K562 (cell line): ENCODE measurements at regions not wholly inside any gene's neighbourhood (a gene's known extent, or its start where the extent isn't known, plus 50 kb on each side); places are given as distances from the start of the nearest gene placed in this dataset.
A peak's percentile ranks its signal among the peaks of the same experiment; 100 is the strongest.
"Not testable (repeated sequence)": the region's sequence is repeated elsewhere in the genome, so short reads cannot be mapped to it uniquely, and the experiment has no call there.

Experiments
- ATAC-seq: fragments of 200-7000 bp; cut with Tn5 transposase; 3 replicates; pipeline ENCODE4 v1.9.1; 2020; ENCODE audit warnings: moderate library complexity
- BruUV-seq: library from RNA; stranded (reverse); fragments of 400-500 nt; replicated peaks from 2 replicates; lab custom pipeline; 2021; lab: Mats Ljungman, UMichigan
- CTCF ChIA-PET: fragments of 300-600 bp; formaldehyde crosslinking; extraction: SDS; loops from one replicate; lab custom pipeline; 2021; ENCODE audit warnings: low intra/inter-chr PET ratio; lab: Yijun Ruan, JAX
- POLR2A ChIA-PET: fragments of 300-600, 350-650 bp; sonication (Branson Sonifier 250); formaldehyde crosslinking; extraction: SDS; loops from one replicate; lab custom pipeline; 2021; ENCODE audit warnings: antibody characterized with exemption, inconsistent platforms; lab: Yijun Ruan, JAX
- DNase-seq, 4 experiments: peaks; one replicate each; pipeline versions ENCODE4 v3.0.0 to v3.0.0-alpha.2; 2011 to 2018; ENCODE audit warnings: low spot score in 3 of 4, mixed read lengths in 3 of 4; ENCODE audit errors: extremely low read depth in 1 of 4
- FAIRE-seq: peaks from 2 replicates; lab custom pipeline; 2011; peaks lifted over from hg19 to GRCh38; lab: Jason Lieb, UNC
- H2AFZ ChIP-seq: 2 replicates; pipeline ENCODE4 v1.6.0; 2011; ENCODE audit warnings: low read depth, low read length, control low read depth, inconsistent platforms
- H3K27ac ChIP-seq: fragments of 200-600 bp; 3 replicates; pipeline ENCODE4 v1.8.0; 2011; ENCODE audit warnings: low read depth, mild to moderate bottlenecking, control low read depth, inconsistent platforms, low read length, moderate library complexity, mixed read lengths; ENCODE audit errors: extremely low read depth
- H3K27me3 ChIP-seq, 2 experiments: fragments of 300-600 bp in 1 of 2; 2 replicates in 1 of 2; 3 replicates in 1 of 2; pipeline versions ENCODE4 v1.6.0 to v1.8.0; 2011; ENCODE audit warnings: inconsistent platforms in 2 of 2, low read length in 2 of 2, mild to moderate bottlenecking in 1 of 2, mixed read lengths in 1 of 2, moderate library complexity in 1 of 2; ENCODE audit not compliant: control insufficient read depth in 2 of 2, insufficient read depth in 2 of 2
- H3K36me3 ChIP-seq: fragments of 300-600 bp; 3 replicates; pipeline ENCODE4 v1.8.0; 2011; ENCODE audit warnings: mild to moderate bottlenecking, low read length, inconsistent platforms; ENCODE audit not compliant: control insufficient read depth, insufficient read depth
- H3K4me1 ChIP-seq, 2 experiments: fragments of 200-600 bp in 1 of 2; replicated peaks in 1 of 2; 2 replicates in 1 of 2; 3 replicates in 1 of 2; pipeline versions ENCODE4 v1.5.1 to v1.8.0; 2011; ENCODE audit warnings: inconsistent platforms in 2 of 2, low read length in 2 of 2, mild to moderate bottlenecking in 1 of 2, mixed read lengths in 1 of 2, moderate library complexity in 1 of 2; ENCODE audit not compliant: control insufficient read depth in 2 of 2, insufficient read depth in 2 of 2
- H3K4me2 ChIP-seq: 2 replicates; pipeline ENCODE4 v1.6.1; 2011; ENCODE audit warnings: low read length, control low read depth, inconsistent platforms, mixed read lengths; ENCODE audit not compliant: insufficient read depth
- H3K4me3 ChIP-seq: fragments of 200-600 bp; sonication (generic), shearing (Covaris generic); 2 replicates; pipeline ENCODE4 v1.5.1; 2016; ENCODE audit warnings: control low read depth, inconsistent platforms
- H3K79me2 ChIP-seq: fragments of 200-600 bp; 3 replicates; pipeline ENCODE4 v1.8.0; 2011; ENCODE audit warnings: low read length, inconsistent platforms; ENCODE audit not compliant: control insufficient read depth, insufficient read depth
- H3K9ac ChIP-seq, 2 experiments: 2 replicates each; pipeline versions ENCODE4 v1.6.0 to v1.6.1; 2011; ENCODE audit warnings: low read depth in 2 of 2, low read length in 2 of 2, control low read depth in 1 of 2, inconsistent platforms in 1 of 2, mild to moderate bottlenecking in 1 of 2, mixed read lengths in 1 of 2; ENCODE audit not compliant: insufficient read depth in 1 of 2
- H3K9me1 ChIP-seq: one replicate; pipeline ENCODE4 v1.6.0; 2011; ENCODE audit warnings: inconsistent platforms, mild to moderate bottlenecking, low read length, moderate library complexity; ENCODE audit not compliant: control insufficient read depth, insufficient read depth
- H3K9me3 ChIP-seq: replicated peaks from 2 replicates; pipeline ENCODE4 v1.5.1; 2011; ENCODE audit warnings: low read depth, low read length, inconsistent platforms; ENCODE audit not compliant: control insufficient read depth, insufficient read depth
- H4K20me1 ChIP-seq: replicated peaks from 2 replicates; pipeline ENCODE4 v1.6.1; 2011; ENCODE audit warnings: low read length, inconsistent platforms, mixed read lengths; ENCODE audit not compliant: control insufficient read depth, insufficient read depth
- WGBS: fragments of 100-300 bp; shearing (Covaris generic); methylation state at CpG from one replicate; pipeline ENCODE4 v1.1.6; 2016; ENCODE audit warnings: low coverage, mixed read lengths; ENCODE audit not compliant: insufficient coverage; ENCODE audit errors: missing lambda C conversion rate; 5-methylcytosine and 5-hydroxymethylcytosine counted together
- in situ Hi-C: fragments of 300-500 bp; cut with MboI; formaldehyde crosslinking; loops from 4 replicates; pipeline ENCODE4 v1.15.0; 2018; ENCODE audit warnings: inconsistent platforms, mixed read lengths
- intact Hi-C: fragments of 100-400 bp; cut with micrococcal nuclease; formaldehyde crosslinking; loops from 2 replicates; pipeline ENCODE4 v1.14.2; 2022

DNA sequence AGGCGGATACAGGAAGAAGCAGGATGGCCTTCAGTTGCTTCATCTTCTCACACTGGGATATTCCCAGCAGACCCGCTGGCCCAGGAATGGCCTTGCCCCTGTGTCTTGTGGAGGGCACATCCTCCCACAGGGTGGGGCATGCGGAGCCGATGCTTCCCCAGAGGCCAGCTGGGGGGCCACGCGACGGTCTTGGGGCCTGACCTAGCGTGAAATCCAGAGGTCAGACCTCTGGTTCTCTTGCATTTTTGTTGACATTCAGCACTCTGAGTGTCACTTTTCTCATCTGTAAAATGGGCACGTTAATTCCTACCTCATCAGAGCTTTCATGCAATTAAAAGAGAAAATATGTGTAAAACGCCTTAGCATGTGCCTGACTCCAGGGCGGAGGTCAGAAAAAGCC is 92.1 kb upstream of the ASB18 start:
- intact Hi-C loops, H3K9me1 ChIP-seq, BruUV-seq, H2AFZ ChIP-seq, H3K9ac ChIP-seq, H3K36me3 ChIP-seq, FAIRE-seq, ATAC-seq, DNase-seq, CTCF ChIA-PET, POLR2A ChIA-PET, H3K4me3 ChIP-seq, H4K20me1 ChIP-seq, H3K4me1 ChIP-seq, H3K27ac ChIP-seq, H3K9me3 ChIP-seq, H3K4me2 ChIP-seq, H3K79me2 ChIP-seq: not testable (repeated sequence)
- in situ Hi-C loops = loop anchor here (10.0 kb wide), 1 partner anchor 718 kb away; no protein-coding TSS in a partner anchor
- H3K27me3 ChIP-seq = peaks cover 0 to 10% of the 10 kb centered on the region in 2 experiments; a peak in 2 of 5 replicates
- WGBS = 50% methylated on average over 1 of the region's 11 CpGs

DNA sequence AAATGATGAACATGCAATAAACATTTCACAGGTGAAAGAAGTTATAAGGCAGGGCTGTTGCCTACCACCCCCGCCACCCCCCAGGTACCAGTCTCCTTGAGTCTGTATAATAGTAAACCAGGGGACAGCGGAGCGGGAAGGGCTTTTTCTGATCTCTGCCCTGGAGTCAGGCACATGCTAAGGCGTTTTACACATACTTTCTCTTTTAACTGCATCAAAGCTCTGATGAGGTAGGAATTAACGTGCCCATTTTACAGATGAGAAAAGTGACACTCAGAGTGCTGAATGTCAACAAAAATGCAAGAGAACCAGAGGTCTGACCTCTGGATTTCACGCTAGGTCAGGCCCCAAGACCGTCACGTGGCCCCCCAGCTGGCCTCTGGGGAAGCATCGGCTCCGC is 94.3 kb upstream of the ASB18 start:
- ATAC-seq, H3K27ac ChIP-seq, H2AFZ ChIP-seq, BruUV-seq, POLR2A ChIA-PET, H3K4me1 ChIP-seq, H4K20me1 ChIP-seq, H3K4me2 ChIP-seq, CTCF ChIA-PET, H3K36me3 ChIP-seq, H3K9me1 ChIP-seq, H3K9me3 ChIP-seq, DNase-seq, H3K79me2 ChIP-seq, intact Hi-C loops, H3K4me3 ChIP-seq, H3K9ac ChIP-seq: not testable (repeated sequence)
- peaks cover 0 to 10% of the 10 kb centered on the region in 2 experiments; a peak in 2 of 5 replicates for H3K27me3 ChIP-seq
- in situ Hi-C loops = loop anchor here (10.0 kb wide), 1 partner anchor 716 kb away; no protein-coding TSS in a partner anchor
- peak; percentile 19 for FAIRE-seq
- WGBS = 5% methylated on average over 4 of the region's 10 CpGs
